ENCODE measurements at regions not wholly inside any gene's neighbourhood (a gene's known extent, or its start where the extent isn't known, plus 50 kb on each side); places are given as distances from the start of the nearest gene placed in this dataset.

DNA sequence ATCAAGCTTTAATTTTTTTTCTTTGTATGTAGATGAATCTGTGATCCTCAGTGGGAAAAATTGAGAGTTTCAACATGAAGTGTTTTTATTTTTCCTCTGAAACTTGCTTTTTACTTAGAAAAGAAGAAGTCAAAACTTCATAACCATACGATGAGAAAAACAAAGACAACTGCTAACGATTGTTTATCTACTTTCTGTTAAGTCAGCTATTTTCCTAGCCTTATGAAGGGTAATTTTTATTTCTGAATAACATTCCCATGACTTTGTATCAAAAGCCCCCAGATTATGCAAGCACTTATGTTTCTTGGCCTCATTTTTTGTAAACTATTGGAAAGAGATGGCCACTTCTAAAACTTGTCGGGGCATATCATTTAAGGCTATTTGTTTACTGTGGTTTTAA, 645.1 kb upstream of the PRKX start:
- TF ChIP-seq TARDBP (IDR thresholded peaks at IDR 0.05) (no peak), FOXM1 (IDR thresholded peaks at IDR 0.05; ENCODE audit: borderline replicate concordance) (no peak), ELF4 (IDR thresholded peaks at IDR 0.05) (no peak), ZNF384 (IDR thresholded peaks at IDR 0.05) (no peak), LEF1 (IDR thresholded peaks at IDR 0.05; ENCODE audit: borderline replicate concordance) (no peak), BHLHE40 (IDR thresholded peaks at IDR 0.05; ENCODE audit: borderline replicate concordance) (no peak), ARNT (IDR thresholded peaks at IDR 0.05) (no peak), SP1 (IDR thresholded peaks at IDR 0.05) (no peak), L3MBTL2 (conservative IDR thresholded peaks at IDR 0.05) (no peak), NFRKB (IDR thresholded peaks at IDR 0.05) (no peak), FOXK2 (IDR thresholded peaks at IDR 0.05) (no peak)
